ENCODE measurements at regions not wholly inside any gene's neighbourhood (a gene's known extent, or its start where the extent isn't known, plus 50 kb on each side); places are given as distances from the start of the nearest gene placed in this dataset.

DNA sequence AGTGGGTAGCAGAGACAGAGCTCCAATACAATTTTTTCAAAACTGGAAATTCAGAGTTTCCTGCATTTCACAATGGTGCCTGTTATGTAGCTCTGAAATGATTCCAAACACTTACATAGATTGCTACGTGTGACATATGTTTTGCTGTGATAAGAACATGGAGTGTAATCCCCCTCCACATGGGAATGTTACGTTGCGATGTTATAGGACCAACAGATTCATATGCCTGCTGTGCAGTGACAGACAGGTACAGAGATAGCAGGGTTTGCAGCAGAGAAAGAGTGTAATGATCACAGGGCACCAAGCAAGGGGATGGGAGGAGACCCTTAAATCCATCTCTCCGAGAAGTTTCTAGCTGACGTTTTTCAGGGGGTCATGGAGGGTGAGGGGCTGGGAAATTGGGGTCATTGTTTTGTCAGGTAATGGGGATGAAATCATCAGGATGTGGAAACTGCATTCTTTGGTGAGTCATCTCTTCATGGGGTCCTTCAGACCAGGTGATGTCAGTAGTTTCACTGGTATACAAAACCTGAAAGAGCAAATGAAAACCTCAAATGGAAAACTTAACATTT, 76.6 kb upstream of the OSBPL8 start:
- Mint-ChIP-seq H3K36me3 (no peaks in the 10 kb centered on the region), H3K4me3 (no peak overlapping the region), H3K9me3 (no peaks in the 10 kb centered on the region), H3K27me3 (ENCODE audit: low read depth in 2 of 2) (no peaks in the 10 kb centered on the region), H3K27ac (no peak overlapping the region), H3K4me1 (no peaks in the 10 kb centered on the region)
- TF ChIP-seq, protein P1, sequence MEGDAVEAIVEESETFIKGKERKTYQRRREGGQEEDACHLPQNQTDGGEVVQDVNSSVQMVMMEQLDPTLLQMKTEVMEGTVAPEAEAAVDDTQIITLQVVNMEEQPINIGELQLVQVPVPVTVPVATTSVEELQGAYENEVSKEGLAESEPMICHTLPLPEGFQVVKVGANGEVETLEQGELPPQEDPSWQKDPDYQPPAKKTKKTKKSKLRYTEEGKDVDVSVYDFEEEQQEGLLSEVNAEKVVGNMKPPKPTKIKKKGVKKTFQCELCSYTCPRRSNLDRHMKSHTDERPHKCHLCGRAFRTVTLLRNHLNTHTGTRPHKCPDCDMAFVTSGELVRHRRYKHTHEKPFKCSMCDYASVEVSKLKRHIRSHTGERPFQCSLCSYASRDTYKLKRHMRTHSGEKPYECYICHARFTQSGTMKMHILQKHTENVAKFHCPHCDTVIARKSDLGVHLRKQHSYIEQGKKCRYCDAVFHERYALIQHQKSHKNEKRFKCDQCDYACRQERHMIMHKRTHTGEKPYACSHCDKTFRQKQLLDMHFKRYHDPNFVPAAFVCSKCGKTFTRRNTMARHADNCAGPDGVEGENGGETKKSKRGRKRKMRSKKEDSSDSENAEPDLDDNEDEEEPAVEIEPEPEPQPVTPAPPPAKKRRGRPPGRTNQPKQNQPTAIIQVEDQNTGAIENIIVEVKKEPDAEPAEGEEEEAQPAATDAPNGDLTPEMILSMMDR (IDR thresholded peaks at IDR 0.05): no peak
- DNase-seq (no peak), ATAC-seq (no peak)
- H3K27ac ChIP-seq (ENCODE audit: low read length): no peak overlapping the region
- H3K4me3 ChIP-seq (ENCODE audit: low read length): no peak overlapping the region
- intact Hi-C loops (cut with micrococcal nuclease): no loop called here
- no peaks in the 10 kb centered on the region for H3K27me3 ChIP-seq (ENCODE audit: control insufficient read depth, insufficient read depth, low read length)
- H3K36me3 ChIP-seq (ENCODE audit: control insufficient read depth, insufficient read depth, low read length): no peaks in the 10 kb centered on the region
- H3K9me3 ChIP-seq (ENCODE audit: control insufficient read depth, insufficient read depth, low read length): no peaks in the 10 kb centered on the region
- H3K4me1 ChIP-seq (ENCODE audit: control insufficient read depth, insufficient read depth, low read length): no peaks in the 10 kb centered on the region
- 82% methylated on average over 4 of the region's 5 CpGs for WGBS (ENCODE audit: insufficient coverage)

DNA sequence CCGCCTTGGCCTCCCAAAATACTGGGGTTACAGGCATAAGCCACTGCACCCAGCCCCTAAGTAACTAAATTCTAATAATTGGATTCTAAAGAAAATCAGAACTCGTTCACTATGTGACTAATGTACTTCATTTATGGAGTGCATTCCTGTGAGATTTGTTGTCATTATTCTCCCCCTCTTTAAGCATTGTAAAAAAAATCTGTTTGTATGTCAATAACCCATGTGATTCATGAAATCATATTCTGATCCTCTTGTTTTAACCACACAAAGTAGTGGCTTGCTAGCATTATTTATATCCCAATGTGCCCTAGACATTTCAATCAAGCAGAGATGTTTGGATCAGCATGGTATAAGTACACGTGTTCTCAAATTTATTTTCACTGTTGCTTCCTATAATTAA, 78.2 kb upstream of the OSBPL8 start:
- H3K4me1 Mint-ChIP-seq: no peaks in the 10 kb centered on the region

DNA sequence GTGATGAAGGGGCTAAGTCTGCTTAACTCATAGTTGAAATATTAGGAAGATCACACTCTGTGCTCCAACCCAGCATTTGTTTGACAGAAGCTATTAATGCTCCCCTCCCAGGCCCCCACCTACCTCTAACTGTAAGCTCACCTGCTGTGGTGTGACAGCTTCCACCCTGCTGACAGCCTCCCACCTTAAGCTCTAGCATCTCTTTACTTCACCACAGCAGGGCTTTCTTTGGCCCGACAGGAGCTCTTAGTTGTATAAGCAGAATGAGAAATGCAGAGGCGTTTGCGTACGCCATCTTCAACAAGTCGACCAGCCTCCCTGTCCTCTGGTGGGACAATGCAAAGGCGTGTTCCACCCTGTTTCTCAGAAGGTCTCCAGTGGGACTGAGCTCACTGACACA, 80.1 kb upstream of the OSBPL8 start:
- no peaks in the 10 kb centered on the region for H3K27me3 ChIP-seq (ENCODE audit: control insufficient read depth, insufficient read depth, low read length)
- DNase-seq (no peak), ATAC-seq (no peak)
- Mint-ChIP-seq H3K27me3 (ENCODE audit: low read depth in 2 of 2) (no peaks in the 10 kb centered on the region), H3K36me3 (no peaks in the 10 kb centered on the region), H3K27ac (no peak overlapping the region), H3K9me3 (no peaks in the 10 kb centered on the region), H3K4me3 (no peak overlapping the region), H3K4me1 (no peaks in the 10 kb centered on the region)
- no peak overlapping the region for H3K4me3 ChIP-seq (ENCODE audit: low read length)
- H3K9me3 ChIP-seq (ENCODE audit: control insufficient read depth, insufficient read depth, low read length): no peaks in the 10 kb centered on the region
- TF ChIP-seq, protein P1 (IDR thresholded peaks at IDR 0.05): no peak
- 94% methylated on average over 6 of the region's 6 CpGs for WGBS (ENCODE audit: insufficient coverage)
- H3K4me1 ChIP-seq (ENCODE audit: control insufficient read depth, insufficient read depth, low read length): no peaks in the 10 kb centered on the region
- H3K36me3 ChIP-seq (ENCODE audit: control insufficient read depth, insufficient read depth, low read length): no peaks in the 10 kb centered on the region
- H3K27ac ChIP-seq (ENCODE audit: low read length): no peak overlapping the region
- intact Hi-C loops (cut with micrococcal nuclease): no loop called here

More for the DNA sequence above, 78.2 kb upstream of the OSBPL8 start:
- no peaks in the 10 kb centered on the region for H3K27me3 ChIP-seq (ENCODE audit: control insufficient read depth, insufficient read depth, low read length)
- H3K4me3 ChIP-seq (ENCODE audit: low read length): no peak overlapping the region
- Mint-ChIP-seq H3K27ac (no peak overlapping the region), H3K4me3 (no peak overlapping the region), H3K27me3 (ENCODE audit: low read depth in 2 of 2) (no peaks in the 10 kb centered on the region), H3K36me3 (no peaks in the 10 kb centered on the region), H3K9me3 (no peaks in the 10 kb centered on the region)
- no peak for DNase-seq
- intact Hi-C loops (cut with micrococcal nuclease): no loop called here
- TF ChIP-seq, protein P1 (IDR thresholded peaks at IDR 0.05): no peak
- no peaks in the 10 kb centered on the region for H3K9me3 ChIP-seq (ENCODE audit: control insufficient read depth, insufficient read depth, low read length)
- no peaks in the 10 kb centered on the region for H3K4me1 ChIP-seq (ENCODE audit: control insufficient read depth, insufficient read depth, low read length)
- no peaks in the 10 kb centered on the region for H3K36me3 ChIP-seq (ENCODE audit: control insufficient read depth, insufficient read depth, low read length)
- WGBS (ENCODE audit: insufficient coverage): 79% methylated on average over 2 of the region's 3 CpGs
- no peak for ATAC-seq
- no peak overlapping the region for H3K27ac ChIP-seq (ENCODE audit: low read length)

DNA sequence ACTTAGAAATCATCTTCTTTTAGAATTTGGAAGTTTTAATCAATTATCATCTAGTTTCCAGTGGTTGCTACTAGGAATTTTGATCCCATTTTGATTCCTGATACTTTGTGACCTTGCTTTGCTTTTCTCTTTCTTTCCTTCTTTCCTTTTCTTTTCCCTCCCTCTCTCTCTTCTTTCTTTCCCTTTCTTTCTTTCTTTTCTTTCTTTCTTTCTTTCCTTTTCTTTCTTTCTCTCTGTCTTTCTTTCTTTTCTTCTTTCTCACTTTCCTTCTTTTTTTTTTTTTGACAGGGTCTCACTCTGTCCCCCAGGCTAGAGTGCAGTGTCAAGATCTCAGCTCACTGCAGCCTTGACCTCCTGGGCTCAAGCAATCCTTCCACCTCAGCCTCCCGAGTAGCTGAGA, 81.5 kb upstream of the OSBPL8 start:
- Histone ChIP-seq H3K27ac (ENCODE audit: low read length) (no peak overlapping the region), H3K36me3 (ENCODE audit: control insufficient read depth, insufficient read depth, low read length) (no peaks in the 10 kb centered on the region), H3K4me1 (ENCODE audit: control insufficient read depth, insufficient read depth, low read length) (no peaks in the 10 kb centered on the region), H3K27me3 (ENCODE audit: control insufficient read depth, insufficient read depth, low read length) (no peaks in the 10 kb centered on the region), H3K4me3 (ENCODE audit: low read length) (no peak overlapping the region), H3K9me3 (ENCODE audit: control insufficient read depth, insufficient read depth, low read length) (no peaks in the 10 kb centered on the region)
- Mint-ChIP-seq H3K27me3 (ENCODE audit: low read depth in 2 of 2) (no peaks in the 10 kb centered on the region), H3K4me1 (no peaks in the 10 kb centered on the region), H3K36me3 (no peaks in the 10 kb centered on the region), H3K9me3 (no peaks in the 10 kb centered on the region), H3K27ac (no peak overlapping the region), H3K4me3 (no peak overlapping the region)
- TF ChIP-seq, protein P1 (IDR thresholded peaks at IDR 0.05): no peak
- intact Hi-C loops (cut with micrococcal nuclease): no loop called here
- no peak for ATAC-seq
- WGBS (ENCODE audit: insufficient coverage): no CpG with 5 or more reads among the region's 1 CpG
- DNase-seq: no peak

All from natural killer cell (primary cell).